Retinal pigment epithelial cell (primary cell): ENCODE measurements at regions not wholly inside any gene's neighbourhood (a gene's known extent, or its start where the extent isn't known, plus 50 kb on each side); places are given as distances from the start of the nearest gene placed in this dataset.

Experiments
- DNase-seq: peaks from one replicate; pipeline ENCODE4 v3.0.0-alpha.2; 2010; ENCODE audit warnings: low read depth
- H3K4me3 ChIP-seq: 2 replicates; pipeline ENCODE4 v1.5.1; 2011; ENCODE audit warnings: mild to moderate bottlenecking, low read length, control low read depth, moderate library complexity
- TF ChIP-seq, protein P1 (sequence below): conservative IDR thresholded peaks from 2 replicates; pipeline ENCODE4 v1.5.1; 2011; ENCODE audit warnings: low read depth, low read length, control low read depth, inconsistent platforms

DNA sequence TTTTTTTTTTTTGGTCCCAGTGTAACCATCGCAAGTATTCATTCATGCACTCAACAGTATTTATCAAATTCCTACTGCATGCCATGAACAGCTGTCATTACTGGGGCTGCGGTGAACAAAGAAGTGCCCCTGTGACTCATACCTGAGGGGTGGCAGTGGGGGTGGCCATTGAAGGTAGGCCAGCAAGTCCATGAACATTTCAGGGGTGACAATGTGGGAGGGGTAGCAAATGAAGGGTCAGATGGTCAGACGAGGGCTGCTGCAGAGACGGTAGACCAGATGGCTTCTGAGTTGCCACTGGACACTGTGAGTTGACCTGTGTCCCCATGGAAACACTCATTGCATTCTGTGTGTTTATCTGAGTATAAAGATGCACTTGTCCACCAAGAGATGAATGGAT is 92.5 kb upstream of the PITRM1 start:
- H3K4me3 ChIP-seq, result no peak overlapping the region
- DNase-seq, result no peak
- TF ChIP-seq, protein P1, sequence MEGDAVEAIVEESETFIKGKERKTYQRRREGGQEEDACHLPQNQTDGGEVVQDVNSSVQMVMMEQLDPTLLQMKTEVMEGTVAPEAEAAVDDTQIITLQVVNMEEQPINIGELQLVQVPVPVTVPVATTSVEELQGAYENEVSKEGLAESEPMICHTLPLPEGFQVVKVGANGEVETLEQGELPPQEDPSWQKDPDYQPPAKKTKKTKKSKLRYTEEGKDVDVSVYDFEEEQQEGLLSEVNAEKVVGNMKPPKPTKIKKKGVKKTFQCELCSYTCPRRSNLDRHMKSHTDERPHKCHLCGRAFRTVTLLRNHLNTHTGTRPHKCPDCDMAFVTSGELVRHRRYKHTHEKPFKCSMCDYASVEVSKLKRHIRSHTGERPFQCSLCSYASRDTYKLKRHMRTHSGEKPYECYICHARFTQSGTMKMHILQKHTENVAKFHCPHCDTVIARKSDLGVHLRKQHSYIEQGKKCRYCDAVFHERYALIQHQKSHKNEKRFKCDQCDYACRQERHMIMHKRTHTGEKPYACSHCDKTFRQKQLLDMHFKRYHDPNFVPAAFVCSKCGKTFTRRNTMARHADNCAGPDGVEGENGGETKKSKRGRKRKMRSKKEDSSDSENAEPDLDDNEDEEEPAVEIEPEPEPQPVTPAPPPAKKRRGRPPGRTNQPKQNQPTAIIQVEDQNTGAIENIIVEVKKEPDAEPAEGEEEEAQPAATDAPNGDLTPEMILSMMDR, result no peak

DNA sequence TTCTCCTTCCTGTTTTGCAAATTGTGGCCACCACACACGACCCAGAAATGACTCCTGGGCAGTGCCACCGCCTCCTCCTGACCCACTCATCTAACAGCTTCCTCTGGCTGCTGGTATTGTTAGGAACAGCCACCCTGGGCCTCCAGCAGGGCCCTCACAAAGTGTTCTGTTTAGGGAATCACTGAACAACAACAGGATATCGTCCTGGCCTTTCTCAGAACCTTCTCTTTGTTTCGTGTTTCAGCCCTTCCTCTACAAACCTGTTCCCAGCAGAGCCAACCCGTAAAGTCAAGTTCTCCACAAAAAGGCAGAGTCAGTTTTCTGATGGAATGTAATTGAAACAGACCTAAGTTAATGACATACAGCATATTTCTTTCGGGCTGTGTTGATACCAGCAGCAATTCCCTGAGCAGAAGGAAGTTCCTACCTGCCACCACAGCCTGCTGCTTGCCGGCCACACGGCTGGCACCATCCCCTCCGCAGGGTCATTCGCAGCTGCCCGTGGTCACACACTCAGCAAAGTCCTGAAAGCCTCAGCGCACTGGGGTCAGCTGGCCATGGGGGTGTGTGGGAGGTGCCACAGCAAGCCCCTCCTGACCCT is 91.7 kb upstream of the PITRM1 start:
- TF ChIP-seq, protein P1, result no peak
- DNase-seq, result no peak
- H3K4me3 ChIP-seq, result no peak overlapping the region

DNA sequence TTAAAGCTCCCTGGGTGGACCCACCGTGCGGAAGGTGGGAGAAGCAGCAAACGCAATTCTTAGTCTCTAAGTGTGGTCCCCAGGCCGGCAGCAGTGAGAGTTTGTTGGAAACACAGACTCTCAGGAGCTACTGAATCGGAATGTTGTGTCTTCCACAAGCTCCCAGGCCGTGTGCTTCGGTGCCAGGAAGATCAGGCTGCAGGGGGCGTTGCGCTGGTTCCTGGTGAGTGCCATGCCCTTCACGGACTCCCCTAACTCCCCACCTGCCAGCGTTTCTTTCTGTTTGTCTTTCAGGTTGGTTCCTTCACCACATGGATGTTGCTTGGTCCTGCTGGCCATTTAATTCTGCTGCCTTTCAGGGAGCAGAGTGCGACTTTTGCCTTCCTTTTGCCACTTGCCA is 91.2 kb upstream of the PITRM1 start:
- H3K4me3 ChIP-seq, result no peak overlapping the region
- TF ChIP-seq, protein P1, result no peak
- no peak for DNase-seq

DNA sequence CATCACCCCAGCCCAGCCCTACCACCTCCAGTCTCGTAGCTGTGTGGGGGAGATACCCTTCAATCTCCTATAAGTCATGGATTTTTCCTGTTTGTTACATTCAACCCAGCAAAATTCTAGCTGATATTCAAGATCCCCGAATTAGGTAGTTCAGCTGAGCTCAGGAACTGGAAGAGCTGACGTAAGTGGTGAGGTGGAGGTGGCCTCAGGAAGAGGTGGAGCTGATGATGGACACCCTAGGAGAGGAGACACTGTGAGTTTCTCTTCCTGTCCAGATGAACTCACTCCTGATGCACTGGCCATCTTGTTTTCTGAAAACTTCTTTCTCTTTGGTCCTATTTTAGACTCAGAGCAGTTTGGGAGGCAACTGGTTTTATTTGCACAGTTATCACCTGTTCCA is 90.5 kb upstream of the PITRM1 start:
- TF ChIP-seq, protein P1, result no peak
- no peak overlapping the region for H3K4me3 ChIP-seq
- no peak for DNase-seq

GRCh38 chr10:3261921-3262320 is 89.3 kb upstream of the PITRM1 start:
- DNase-seq, result no peak
- no peak overlapping the region for H3K4me3 ChIP-seq
- TF ChIP-seq, protein P1, result no peak

GRCh38 chr10:3260066-3260834 is 87.7 kb upstream of the PITRM1 start:
- no peak overlapping the region for H3K4me3 ChIP-seq
- no peak for DNase-seq
- TF ChIP-seq, protein P1, result no peak

GRCh38 chr10:3259499-3259898 is 86.9 kb upstream of the PITRM1 start:
- no peak for DNase-seq
- TF ChIP-seq, protein P1, result no peak
- H3K4me3 ChIP-seq, result no peak overlapping the region
